ENCODE measurements at regions not wholly inside any gene's neighbourhood (a gene's known extent, or its start where the extent isn't known, plus 50 kb on each side); places are given as distances from the start of the nearest gene placed in this dataset.

GRCh38 chr5:68540798-68541590 lies 325.4 kb downstream of the PIK3R1 start:
- no peak for DNase-seq
- Mint-ChIP-seq H3K9me3 (no peaks in the 10 kb centered on the region), H3K36me3 (ENCODE audit: low read depth) (no peaks in the 10 kb centered on the region), H3K27ac (no peak overlapping the region), H3K4me3 (no peak overlapping the region), H3K4me1 (ENCODE audit: low read depth) (peaks cover 8% of the 10 kb centered on the region), H3K27me3 (peaks cover 25% of the 10 kb centered on the region)

DNA sequence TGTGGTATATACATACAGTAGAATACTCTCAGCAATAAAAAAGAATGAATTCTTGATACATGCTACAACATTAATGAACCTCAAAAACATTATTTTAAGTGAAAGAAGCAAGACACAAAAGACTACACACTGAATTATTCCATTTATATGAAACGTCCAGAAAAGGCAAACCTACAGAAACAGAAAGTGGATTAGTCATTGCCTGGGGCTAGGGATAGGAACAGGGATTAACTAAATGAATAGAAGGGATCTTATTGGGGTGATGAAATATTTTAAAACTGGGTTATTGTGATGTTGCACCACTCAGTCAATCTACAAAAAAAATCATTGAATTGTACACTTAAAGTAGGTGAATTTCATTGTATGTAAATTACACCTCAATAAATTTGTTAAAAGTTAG lies 326.7 kb downstream of the PIK3R1 start:
- peaks cover 8% of the 10 kb centered on the region for H3K4me1 Mint-ChIP-seq (ENCODE audit: low read depth)
- no peak for DNase-seq
- H3K9me3 Mint-ChIP-seq: no peaks in the 10 kb centered on the region
- H3K4me3 Mint-ChIP-seq: no peak overlapping the region
- no peak overlapping the region for H3K27ac Mint-ChIP-seq
- H3K27me3 Mint-ChIP-seq: peaks cover 25% of the 10 kb centered on the region
- H3K36me3 Mint-ChIP-seq (ENCODE audit: low read depth): no peaks in the 10 kb centered on the region

- Mint-ChIP-seq H3K27ac (no peak overlapping the region), H3K27me3 (peaks cover 25% of the 10 kb centered on the region), H3K4me1 (ENCODE audit: low read depth) (peaks cover 8% of the 10 kb centered on the region), H3K36me3 (ENCODE audit: low read depth) (no peaks in the 10 kb centered on the region), H3K4me3 (no peak overlapping the region), H3K9me3 (no peaks in the 10 kb centered on the region)
- DNase-seq: no peak
These were observed 327.7 kb downstream of the PIK3R1 start for GRCh38 chr5:68543212-68543611.

- H3K36me3 Mint-ChIP-seq (ENCODE audit: low read depth): no peaks in the 10 kb centered on the region
- no peaks in the 10 kb centered on the region for H3K9me3 Mint-ChIP-seq
- DNase-seq: no peak
- H3K4me1 Mint-ChIP-seq (ENCODE audit: low read depth): peaks cover 8% of the 10 kb centered on the region
- H3K4me3 Mint-ChIP-seq: no peak overlapping the region
- no peak overlapping the region for H3K27ac Mint-ChIP-seq
- peaks cover 17% of the 10 kb centered on the region for H3K27me3 Mint-ChIP-seq
These were observed 328.6 kb downstream of the PIK3R1 start for GRCh38 chr5:68544091-68544647.

DNA sequence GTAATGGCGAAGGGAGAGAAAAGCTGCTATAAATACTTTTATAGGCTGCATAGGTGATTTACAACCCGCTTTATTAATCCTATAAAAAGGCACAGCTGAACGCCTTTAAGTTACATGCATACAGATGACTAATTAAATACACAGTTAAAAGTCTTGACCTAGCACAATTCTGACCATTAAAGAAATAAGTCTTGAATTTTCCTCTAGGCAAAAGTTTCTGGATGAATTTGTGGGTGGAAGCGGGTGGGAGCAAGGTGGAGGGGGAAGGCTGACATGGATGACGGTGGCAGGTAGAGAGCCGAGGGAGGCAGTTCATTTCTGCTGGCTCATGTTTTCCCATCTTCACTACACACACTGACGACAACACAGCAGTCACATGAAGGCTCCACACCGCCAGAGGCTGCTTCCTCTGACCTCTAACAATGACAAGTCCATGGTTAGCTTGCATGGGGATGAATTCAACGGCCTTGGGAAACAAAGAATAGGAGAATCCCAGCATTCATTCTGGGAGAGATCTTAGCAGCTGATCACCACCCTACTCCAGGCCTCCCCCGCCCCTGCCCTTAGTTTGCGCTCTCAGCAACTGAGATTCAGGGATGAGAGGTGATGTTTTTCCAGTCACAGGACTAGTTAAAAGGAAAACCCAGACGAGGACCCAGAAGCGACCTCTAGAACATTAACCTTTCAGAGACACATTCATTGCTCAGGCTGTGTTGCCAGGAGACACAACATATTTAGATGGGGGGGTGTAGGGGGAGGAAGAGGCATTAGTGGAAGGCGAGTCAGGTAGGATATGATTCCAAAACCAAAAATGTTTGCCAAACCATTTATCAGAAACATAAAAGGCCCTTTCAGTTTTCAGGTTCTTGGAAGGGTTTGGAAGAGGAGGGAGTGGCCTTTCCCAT lies 329.3 kb downstream of the PIK3R1 start:
- Mint-ChIP-seq H3K9me3 (no peaks in the 10 kb centered on the region), H3K36me3 (ENCODE audit: low read depth) (no peaks in the 10 kb centered on the region), H3K27ac (no peak overlapping the region), H3K4me1 (ENCODE audit: low read depth) (peaks cover 8% of the 10 kb centered on the region), H3K27me3 (peaks cover 9% of the 10 kb centered on the region), H3K4me3 (no peak overlapping the region)
- DNase-seq: no peak

DNA sequence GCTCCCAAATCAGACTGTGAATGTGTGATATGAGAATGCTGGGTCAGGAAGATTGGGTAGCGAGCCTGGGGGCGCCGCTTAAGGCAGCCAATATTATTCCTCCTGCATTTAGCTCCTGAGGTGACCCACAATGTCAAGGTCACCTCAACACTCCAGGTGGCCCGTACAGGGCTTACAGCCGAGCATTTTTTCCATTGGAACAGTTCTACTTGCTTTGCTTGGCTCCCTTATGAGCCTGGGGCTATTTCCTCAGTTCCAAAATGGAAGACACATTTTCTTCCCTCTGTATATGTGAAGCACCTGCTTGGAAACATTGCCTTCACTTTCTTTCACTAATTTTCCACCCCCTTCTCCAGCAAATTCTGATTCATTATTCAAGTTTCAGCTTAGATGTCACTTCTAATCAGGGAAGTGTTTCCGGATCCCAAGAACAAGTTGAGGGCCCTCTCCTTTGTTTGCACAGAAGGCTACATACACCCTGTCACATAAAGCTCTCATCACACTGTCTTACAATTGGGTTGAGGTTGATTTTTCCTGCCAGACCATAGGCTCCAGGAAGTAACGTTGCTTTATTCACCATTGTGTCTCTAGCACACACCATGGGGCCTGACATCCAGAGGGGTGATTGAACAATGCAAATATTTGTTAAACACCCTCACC lies 330.2 kb downstream of the PIK3R1 start:
- no peak overlapping the region for H3K4me3 Mint-ChIP-seq
- H3K36me3 Mint-ChIP-seq (ENCODE audit: low read depth): no peaks in the 10 kb centered on the region
- no peak overlapping the region for H3K27ac Mint-ChIP-seq
- peaks cover 4% of the 10 kb centered on the region for H3K27me3 Mint-ChIP-seq
- no peak for DNase-seq
- H3K9me3 Mint-ChIP-seq: no peaks in the 10 kb centered on the region
- peaks cover 8% of the 10 kb centered on the region for H3K4me1 Mint-ChIP-seq (ENCODE audit: low read depth)

DNA sequence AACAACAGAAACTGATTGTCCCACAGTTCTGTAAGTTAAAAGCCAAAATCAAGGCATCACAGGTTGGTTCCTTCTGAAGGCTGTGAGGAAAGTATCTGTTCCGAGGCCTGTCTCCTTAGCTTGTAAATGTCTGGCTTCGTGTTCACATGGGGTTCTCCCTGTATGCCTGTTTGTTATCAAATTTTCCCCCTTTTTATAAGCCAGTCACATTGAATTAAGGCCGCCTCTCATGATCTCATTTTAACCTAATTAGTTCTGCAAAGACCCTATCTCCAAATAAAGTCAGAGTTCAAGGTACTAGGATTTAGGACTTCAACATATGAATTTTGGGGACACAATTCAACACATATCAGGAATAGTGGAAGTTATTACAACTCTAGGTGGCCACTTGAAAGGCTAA lies 331.5 kb downstream of the PIK3R1 start:
- Mint-ChIP-seq H3K36me3 (ENCODE audit: low read depth) (no peaks in the 10 kb centered on the region), H3K27me3 (no peaks in the 10 kb centered on the region), H3K4me3 (no peak overlapping the region), H3K27ac (no peak overlapping the region), H3K9me3 (no peaks in the 10 kb centered on the region), H3K4me1 (ENCODE audit: low read depth) (peaks cover 8% of the 10 kb centered on the region)
- no peak for DNase-seq

DNA sequence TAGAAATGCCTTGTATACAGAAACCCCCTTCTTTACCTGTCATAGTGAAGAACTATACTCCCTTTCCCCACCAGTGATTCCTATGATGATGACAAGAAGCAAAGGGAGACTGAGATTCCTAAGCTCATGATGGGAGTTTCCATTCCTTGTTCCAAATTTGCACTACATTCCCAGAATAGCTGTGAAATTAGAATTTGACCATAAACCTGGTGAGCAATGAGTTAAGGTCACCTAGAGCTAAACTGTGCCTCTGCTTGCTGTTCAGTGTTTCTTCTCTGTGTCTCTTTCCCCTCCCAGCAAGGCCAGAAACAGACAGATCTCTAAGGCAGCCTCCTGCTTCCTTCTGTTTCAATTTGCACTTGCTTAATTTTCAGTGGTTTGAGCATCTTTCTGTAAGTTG lies 332.1 kb downstream of the PIK3R1 start:
- H3K9me3 Mint-ChIP-seq: no peaks in the 10 kb centered on the region
- no peak for DNase-seq
- peaks cover 5% of the 10 kb centered on the region for H3K4me1 Mint-ChIP-seq (ENCODE audit: low read depth)
- no peak overlapping the region for H3K4me3 Mint-ChIP-seq
- no peaks in the 10 kb centered on the region for H3K27me3 Mint-ChIP-seq
- H3K27ac Mint-ChIP-seq: no peak overlapping the region
- H3K36me3 Mint-ChIP-seq (ENCODE audit: low read depth): no peaks in the 10 kb centered on the region

DNA sequence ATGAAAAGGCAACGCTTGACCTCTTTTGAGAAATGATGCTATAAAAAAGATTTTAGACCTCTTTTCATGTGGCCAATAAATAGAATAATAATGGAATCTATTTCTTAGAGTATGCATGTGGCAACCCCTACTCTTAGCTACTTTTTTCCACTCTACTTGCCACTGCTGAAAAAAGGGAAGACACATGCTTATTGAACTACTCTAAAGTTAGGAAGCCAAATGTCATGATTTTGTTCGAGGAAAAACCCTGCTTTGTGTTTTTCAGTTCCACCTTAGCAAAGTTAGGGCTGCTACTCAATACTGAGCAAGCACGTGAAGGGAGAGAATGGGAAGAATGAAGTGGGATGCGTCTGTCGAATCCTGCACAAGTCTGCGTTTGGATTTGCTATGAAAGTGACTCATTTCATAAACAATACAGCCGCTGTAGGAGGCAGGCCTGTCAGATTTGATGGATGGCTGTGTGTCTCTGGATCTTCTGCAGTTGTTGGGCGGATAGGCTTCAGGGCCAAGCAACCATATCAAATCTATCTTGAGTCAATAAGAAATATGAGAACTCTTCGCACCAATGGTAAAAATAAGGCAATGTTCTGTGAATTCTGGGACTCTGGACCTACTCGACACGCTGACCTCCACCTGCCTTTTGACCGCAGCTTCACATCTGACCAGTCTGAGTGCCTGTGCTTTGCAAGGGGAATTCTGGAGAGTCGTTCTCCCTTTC lies 333.6 kb downstream of the PIK3R1 start:
- Mint-ChIP-seq H3K9me3 (no peaks in the 10 kb centered on the region), H3K27ac (no peak overlapping the region), H3K4me3 (no peak overlapping the region), H3K36me3 (ENCODE audit: low read depth) (no peaks in the 10 kb centered on the region), H3K4me1 (ENCODE audit: low read depth) (no peaks in the 10 kb centered on the region), H3K27me3 (no peaks in the 10 kb centered on the region)
- no peak for DNase-seq

- no peaks in the 10 kb centered on the region for H3K9me3 Mint-ChIP-seq
- DNase-seq: no peak
- H3K27me3 Mint-ChIP-seq: no peaks in the 10 kb centered on the region
- no peak overlapping the region for H3K27ac Mint-ChIP-seq
- no peaks in the 10 kb centered on the region for H3K36me3 Mint-ChIP-seq (ENCODE audit: low read depth)
- H3K4me1 Mint-ChIP-seq (ENCODE audit: low read depth): no peaks in the 10 kb centered on the region
- no peak overlapping the region for H3K4me3 Mint-ChIP-seq
These were observed 334.5 kb downstream of the PIK3R1 start for GRCh38 chr5:68550015-68550414.

DNA sequence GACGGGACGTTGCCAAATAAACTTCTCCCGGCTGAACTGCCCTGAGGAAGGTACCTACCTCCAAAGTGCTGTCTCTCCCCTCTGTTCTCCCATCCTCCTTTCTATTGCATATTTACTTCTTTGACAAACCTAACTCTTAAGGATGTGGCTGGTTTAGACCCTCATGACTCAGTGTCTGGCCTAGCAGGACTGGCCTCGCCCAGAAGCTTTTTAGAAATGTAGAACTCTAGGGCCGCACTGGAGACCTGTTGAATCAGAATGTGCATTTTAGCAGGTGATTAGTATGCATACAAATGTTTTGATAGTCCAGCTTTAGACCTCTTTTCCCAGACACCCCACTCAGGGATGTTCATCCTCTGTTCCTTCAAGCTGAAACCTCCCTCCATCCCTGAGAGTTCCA lies 335.9 kb downstream of the PIK3R1 start:
- Mint-ChIP-seq H3K4me1 (ENCODE audit: low read depth) (no peaks in the 10 kb centered on the region), H3K4me3 (no peak overlapping the region), H3K27me3 (no peaks in the 10 kb centered on the region), H3K36me3 (ENCODE audit: low read depth) (no peaks in the 10 kb centered on the region), H3K27ac (no peak overlapping the region), H3K9me3 (no peaks in the 10 kb centered on the region)
- no peak for DNase-seq

- Mint-ChIP-seq H3K9me3 (no peaks in the 10 kb centered on the region), H3K4me3 (no peak overlapping the region), H3K27me3 (no peaks in the 10 kb centered on the region), H3K27ac (no peak overlapping the region), H3K36me3 (ENCODE audit: low read depth) (no peaks in the 10 kb centered on the region), H3K4me1 (ENCODE audit: low read depth) (no peaks in the 10 kb centered on the region)
- no peak for DNase-seq
These were observed 339.2 kb downstream of the PIK3R1 start for GRCh38 chr5:68554571-68555279.

DNA sequence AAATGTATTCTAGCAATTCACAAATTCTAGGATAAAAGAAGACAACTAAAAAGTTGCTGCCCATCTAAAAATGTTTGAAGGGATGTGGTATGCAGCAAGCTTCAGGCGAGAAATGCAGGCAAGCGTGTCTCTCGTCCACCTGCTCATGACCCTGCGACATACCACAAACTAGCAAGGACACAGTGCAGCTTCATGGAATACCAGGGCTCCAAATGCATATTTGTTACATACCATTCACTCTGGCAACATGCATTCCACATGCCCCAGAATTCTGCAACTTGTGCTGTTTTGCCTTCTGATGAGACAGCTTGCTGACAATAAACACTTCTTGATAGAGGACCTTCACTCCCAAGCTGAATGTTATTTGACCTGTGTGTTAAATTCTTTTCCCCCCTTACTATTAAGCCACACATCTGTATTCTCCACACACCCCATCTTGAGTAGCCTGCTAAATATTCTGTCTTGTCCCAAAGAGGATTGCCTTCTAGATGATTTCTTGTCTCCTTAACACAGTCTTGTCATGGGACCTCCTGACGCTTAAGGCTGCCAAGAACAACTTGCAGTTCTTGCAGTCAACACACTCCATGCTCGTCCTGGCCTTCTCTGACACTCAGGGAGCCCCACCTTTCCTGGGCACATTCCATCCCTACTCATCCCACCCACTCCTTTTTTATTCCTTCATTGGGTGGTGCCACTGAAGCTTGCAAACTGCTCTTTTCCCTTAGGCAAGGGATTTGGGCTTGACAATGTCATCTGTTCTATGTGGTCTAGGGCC lies 340.5 kb downstream of the PIK3R1 start:
- no peak for DNase-seq
- Mint-ChIP-seq H3K4me3 (no peak overlapping the region), H3K27me3 (no peaks in the 10 kb centered on the region), H3K9me3 (no peaks in the 10 kb centered on the region), H3K27ac (no peak overlapping the region), H3K4me1 (ENCODE audit: low read depth) (no peaks in the 10 kb centered on the region), H3K36me3 (ENCODE audit: low read depth) (no peaks in the 10 kb centered on the region)
